ENCODE measurements at regions not wholly inside any gene's neighbourhood (a gene's known extent, or its start where the extent isn't known, plus 50 kb on each side); places are given as distances from the start of the nearest gene placed in this dataset.

DNA sequence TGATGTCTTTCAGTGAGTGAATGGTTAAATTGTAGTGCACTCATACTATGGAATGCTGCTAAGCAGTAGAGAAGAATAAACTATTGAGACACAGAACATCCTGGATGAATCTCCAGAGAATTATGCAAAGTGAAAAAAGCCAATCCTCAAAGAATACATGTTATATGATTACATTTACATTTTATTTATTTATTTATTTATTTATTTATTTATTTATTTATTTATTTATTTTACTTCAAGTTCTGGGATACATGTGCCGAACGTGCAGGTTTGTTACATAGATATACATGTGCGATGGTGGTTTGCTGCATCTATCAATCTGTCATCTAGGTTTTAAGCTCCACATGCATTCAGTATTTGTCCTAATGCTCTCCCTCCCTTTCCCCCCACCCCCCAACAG, 175.8 kb upstream of the VGLL2 start:
- H3K36me3 Mint-ChIP-seq (ENCODE audit: low read depth) = no peaks in the 10 kb centered on the region
- no peak overlapping the region for H3K4me3 Mint-ChIP-seq (ENCODE audit: unreplicated experiment)

DNA sequence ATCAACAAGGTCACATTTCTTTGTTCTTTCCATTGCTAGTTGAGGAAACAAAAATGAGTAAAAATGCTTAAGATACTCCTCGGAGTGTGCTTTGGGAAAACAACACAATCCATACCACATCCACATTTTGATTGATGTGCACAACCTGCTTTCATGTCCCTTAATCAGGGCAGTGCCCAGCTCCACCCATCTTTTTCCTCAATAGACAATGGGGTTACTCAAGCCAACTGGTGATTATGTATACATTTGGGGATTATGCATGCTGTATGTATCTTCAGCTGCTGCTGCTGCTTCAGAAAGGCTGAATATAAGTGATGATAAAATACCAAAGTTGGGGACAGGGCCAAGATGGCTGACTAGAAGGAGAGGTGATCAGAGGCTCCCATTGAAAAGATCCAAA, 155.2 kb upstream of the VGLL2 start:
- H3K4me1 Mint-ChIP-seq (ENCODE audit: low read depth) = no peaks in the 10 kb centered on the region
- no peaks in the 10 kb centered on the region for H3K36me3 Mint-ChIP-seq (ENCODE audit: low read depth)
- no peak overlapping the region for H3K4me3 Mint-ChIP-seq (ENCODE audit: unreplicated experiment)
- no peak for DNase-seq (ENCODE audit: low spot score)
- H3K27ac Mint-ChIP-seq (ENCODE audit: unreplicated experiment) = no peak overlapping the region
- peaks cover 13% of the 10 kb centered on the region for H3K9me3 Mint-ChIP-seq (ENCODE audit: low read depth)
- H3K27me3 Mint-ChIP-seq (ENCODE audit: low read depth) = no peaks in the 10 kb centered on the region
- TF ChIP-seq CTCF (IDR thresholded peaks at IDR 0.05) = no peak

More for the DNA sequence above, 175.8 kb upstream of the VGLL2 start:
- H3K4me1 Mint-ChIP-seq (ENCODE audit: low read depth) = no peaks in the 10 kb centered on the region
- TF ChIP-seq CTCF (IDR thresholded peaks at IDR 0.05) = no peak
- no peaks in the 10 kb centered on the region for H3K27me3 Mint-ChIP-seq (ENCODE audit: low read depth)
- no peak for DNase-seq (ENCODE audit: low spot score)
- H3K9me3 Mint-ChIP-seq (ENCODE audit: low read depth) = peaks cover 9% of the 10 kb centered on the region
- no peak overlapping the region for H3K27ac Mint-ChIP-seq (ENCODE audit: unreplicated experiment)

GRCh38 chr6:117110737-117111136, 154.6 kb upstream of the VGLL2 start:
- H3K27ac Mint-ChIP-seq (ENCODE audit: unreplicated experiment) = no peak overlapping the region
- H3K4me3 Mint-ChIP-seq (ENCODE audit: unreplicated experiment) = no peak overlapping the region

GRCh38 chr6:117117652-117118051, 147.7 kb upstream of the VGLL2 start:
- Mint-ChIP-seq H3K27ac (ENCODE audit: unreplicated experiment) (no peak overlapping the region), H3K4me3 (ENCODE audit: unreplicated experiment) (no peak overlapping the region), H3K36me3 (ENCODE audit: low read depth) (no peaks in the 10 kb centered on the region), H3K27me3 (ENCODE audit: low read depth) (no peaks in the 10 kb centered on the region), H3K9me3 (ENCODE audit: low read depth) (peaks cover 14% of the 10 kb centered on the region), H3K4me1 (ENCODE audit: low read depth) (no peaks in the 10 kb centered on the region)
- no peak for DNase-seq (ENCODE audit: low spot score)
- TF ChIP-seq CTCF (IDR thresholded peaks at IDR 0.05) = no peak

More at GRCh38 chr6:117110737-117111136, 154.6 kb upstream of the VGLL2 start:
- Mint-ChIP-seq H3K9me3 (ENCODE audit: low read depth) (peaks cover 17% of the 10 kb centered on the region), H3K4me1 (ENCODE audit: low read depth) (no peaks in the 10 kb centered on the region), H3K27me3 (ENCODE audit: low read depth) (no peaks in the 10 kb centered on the region), H3K36me3 (ENCODE audit: low read depth) (no peaks in the 10 kb centered on the region)
- no peak for TF ChIP-seq CTCF (IDR thresholded peaks at IDR 0.05)
- no peak for DNase-seq (ENCODE audit: low spot score)

GRCh38 chr6:117118490-117118889, 146.9 kb upstream of the VGLL2 start:
- Mint-ChIP-seq H3K9me3 (ENCODE audit: low read depth) (peaks cover 18% of the 10 kb centered on the region), H3K4me1 (ENCODE audit: low read depth) (no peaks in the 10 kb centered on the region), H3K27me3 (ENCODE audit: low read depth) (no peaks in the 10 kb centered on the region), H3K36me3 (ENCODE audit: low read depth) (no peaks in the 10 kb centered on the region), H3K4me3 (ENCODE audit: unreplicated experiment) (no peak overlapping the region), H3K27ac (ENCODE audit: unreplicated experiment) (no peak overlapping the region)
- no peak for DNase-seq (ENCODE audit: low spot score)
- TF ChIP-seq CTCF (IDR thresholded peaks at IDR 0.05) = no peak

All from chondrocyte (in vitro differentiated cells).